ENCODE measurements at regions not wholly inside any gene's neighbourhood (a gene's known extent, or its start where the extent isn't known, plus 50 kb on each side); places are given as distances from the start of the nearest gene placed in this dataset.

DNA sequence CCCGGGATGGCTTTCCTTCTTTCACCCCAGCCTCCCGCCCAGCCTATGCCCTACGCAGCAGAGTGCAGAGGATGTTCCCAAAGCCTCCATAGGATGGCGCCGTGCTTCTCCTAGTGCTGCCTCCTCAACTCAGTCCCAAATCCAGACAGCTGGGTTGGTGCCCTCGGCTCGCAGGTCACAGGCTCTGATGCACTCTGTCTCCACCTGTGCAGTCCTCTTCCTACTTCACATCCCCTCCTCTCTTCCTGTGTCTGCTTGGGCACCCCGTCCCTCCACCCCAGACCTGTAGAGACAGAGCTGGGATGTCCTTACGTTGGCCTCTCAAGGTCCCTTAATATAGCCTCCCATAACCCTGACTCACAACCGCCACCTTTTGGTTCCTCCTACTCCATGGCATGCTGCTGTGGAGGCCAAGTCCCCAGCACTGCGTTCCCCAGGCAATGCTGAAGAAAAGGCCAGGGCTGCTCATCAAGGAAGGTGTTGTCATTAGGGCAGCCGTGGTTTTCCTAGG, 314.4 kb downstream of the GADD45G start:
- DNase-seq (no peak), ATAC-seq (peak; percentile 77 to 82)
- Histone ChIP-seq H3K27ac (no peak overlapping the region), H3K9me3 (no peaks in the 10 kb centered on the region), H3K27me3 (ENCODE audit: low read depth) (no peaks in the 10 kb centered on the region), H3K36me3 (no peaks in the 10 kb centered on the region), H3K4me3 (no peak overlapping the region), H3K4me1 (peaks cover 7% of the 10 kb centered on the region)
- intact Hi-C loops (cut with DNase I): no loop called here
- TF ChIP-seq, protein P1, sequence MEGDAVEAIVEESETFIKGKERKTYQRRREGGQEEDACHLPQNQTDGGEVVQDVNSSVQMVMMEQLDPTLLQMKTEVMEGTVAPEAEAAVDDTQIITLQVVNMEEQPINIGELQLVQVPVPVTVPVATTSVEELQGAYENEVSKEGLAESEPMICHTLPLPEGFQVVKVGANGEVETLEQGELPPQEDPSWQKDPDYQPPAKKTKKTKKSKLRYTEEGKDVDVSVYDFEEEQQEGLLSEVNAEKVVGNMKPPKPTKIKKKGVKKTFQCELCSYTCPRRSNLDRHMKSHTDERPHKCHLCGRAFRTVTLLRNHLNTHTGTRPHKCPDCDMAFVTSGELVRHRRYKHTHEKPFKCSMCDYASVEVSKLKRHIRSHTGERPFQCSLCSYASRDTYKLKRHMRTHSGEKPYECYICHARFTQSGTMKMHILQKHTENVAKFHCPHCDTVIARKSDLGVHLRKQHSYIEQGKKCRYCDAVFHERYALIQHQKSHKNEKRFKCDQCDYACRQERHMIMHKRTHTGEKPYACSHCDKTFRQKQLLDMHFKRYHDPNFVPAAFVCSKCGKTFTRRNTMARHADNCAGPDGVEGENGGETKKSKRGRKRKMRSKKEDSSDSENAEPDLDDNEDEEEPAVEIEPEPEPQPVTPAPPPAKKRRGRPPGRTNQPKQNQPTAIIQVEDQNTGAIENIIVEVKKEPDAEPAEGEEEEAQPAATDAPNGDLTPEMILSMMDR (IDR thresholded peaks at IDR 0.05): peak; percentile 46

DNA sequence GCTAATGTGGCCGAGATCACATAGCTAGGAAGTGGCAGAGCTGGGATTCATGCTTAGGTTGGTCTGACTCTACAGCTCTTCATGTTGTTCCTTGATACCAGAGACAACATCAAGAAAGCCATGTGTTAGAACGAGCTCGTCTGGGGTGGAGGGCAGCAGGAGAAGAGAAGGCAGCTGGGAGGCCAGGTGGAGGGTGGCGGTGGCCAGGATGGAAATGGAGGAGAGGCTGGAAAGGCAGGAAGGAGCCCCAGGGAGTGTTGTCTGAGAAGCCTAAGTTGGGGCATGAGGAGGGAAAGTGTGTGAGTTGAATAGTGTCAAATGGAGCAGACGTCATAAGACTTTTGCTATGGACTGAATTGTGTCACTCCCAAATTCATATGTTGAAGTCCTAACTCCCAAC, 315.3 kb downstream of the GADD45G start:
- no peak for ATAC-seq
- intact Hi-C loops (cut with DNase I): no loop called here

DNA sequence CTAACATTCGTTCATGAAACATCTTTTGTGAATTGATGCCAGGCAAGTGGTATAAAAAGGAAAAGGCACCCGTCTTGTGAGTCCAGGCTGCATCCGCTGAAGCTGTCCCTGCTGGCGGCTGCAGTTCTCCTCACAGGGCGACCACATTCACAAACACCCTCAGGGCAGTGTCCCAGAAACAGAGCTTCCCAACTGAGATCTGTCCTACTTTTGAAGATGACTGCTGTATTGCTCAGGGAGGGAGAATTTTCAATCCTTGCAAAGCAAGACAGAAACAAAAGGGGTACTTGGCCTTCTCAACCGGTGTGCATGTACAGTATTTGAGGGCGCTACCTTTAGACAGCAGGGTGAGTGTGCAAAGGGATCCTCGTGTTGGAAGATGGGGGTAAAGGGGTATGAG, 316.1 kb downstream of the GADD45G start:
- H3K9me3 ChIP-seq: no peaks in the 10 kb centered on the region
- H3K4me1 ChIP-seq: peaks cover 7% of the 10 kb centered on the region
- intact Hi-C loops (cut with DNase I): no loop called here
- H3K4me3 ChIP-seq: no peak overlapping the region
- no peaks in the 10 kb centered on the region for H3K27me3 ChIP-seq (ENCODE audit: low read depth)
- no peaks in the 10 kb centered on the region for H3K36me3 ChIP-seq
- H3K27ac ChIP-seq: no peak overlapping the region
- TF ChIP-seq, protein P1 (IDR thresholded peaks at IDR 0.05): no peak
- ATAC-seq (no peak), DNase-seq (no peak)

More for the DNA sequence above, 315.3 kb downstream of the GADD45G start:
- H3K4me3 ChIP-seq: no peak overlapping the region
- H3K36me3 ChIP-seq: no peaks in the 10 kb centered on the region
- H3K9me3 ChIP-seq: no peaks in the 10 kb centered on the region
- no peak overlapping the region for H3K27ac ChIP-seq
- H3K4me1 ChIP-seq: peaks cover 7% of the 10 kb centered on the region
- DNase-seq: no peak
- TF ChIP-seq, protein P1 (IDR thresholded peaks at IDR 0.05): no peak
- no peaks in the 10 kb centered on the region for H3K27me3 ChIP-seq (ENCODE audit: low read depth)

DNA sequence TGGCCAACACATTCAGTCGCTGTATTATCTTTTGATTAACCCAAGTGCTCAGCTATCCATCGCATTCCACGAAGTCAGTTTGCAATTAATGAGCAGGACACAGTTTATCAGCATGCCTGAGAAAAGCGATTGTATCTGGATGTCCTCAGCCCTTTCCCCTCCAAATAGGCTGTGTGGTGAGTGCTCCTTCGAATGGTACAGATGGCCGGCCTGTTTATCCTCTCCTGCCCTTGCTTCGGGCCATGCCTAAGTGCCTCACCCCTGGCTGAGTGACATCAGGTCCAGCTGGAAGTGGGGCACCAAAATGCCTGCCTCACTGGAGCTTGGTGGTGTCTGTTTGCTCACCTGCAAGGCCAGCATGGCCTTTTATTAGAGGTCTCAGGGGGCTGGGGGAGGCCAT, 317.3 kb downstream of the GADD45G start:
- peaks cover 10% of the 10 kb centered on the region for H3K4me1 ChIP-seq
- H3K9me3 ChIP-seq: no peaks in the 10 kb centered on the region
- H3K36me3 ChIP-seq: no peaks in the 10 kb centered on the region
- ATAC-seq: no peak
- no peak overlapping the region for H3K27ac ChIP-seq
- intact Hi-C loops (cut with DNase I): no loop called here
- no peaks in the 10 kb centered on the region for H3K27me3 ChIP-seq (ENCODE audit: low read depth)
- TF ChIP-seq, protein P1 (IDR thresholded peaks at IDR 0.05): no peak
- H3K4me3 ChIP-seq: no peak overlapping the region
- DNase-seq: no peak

DNA sequence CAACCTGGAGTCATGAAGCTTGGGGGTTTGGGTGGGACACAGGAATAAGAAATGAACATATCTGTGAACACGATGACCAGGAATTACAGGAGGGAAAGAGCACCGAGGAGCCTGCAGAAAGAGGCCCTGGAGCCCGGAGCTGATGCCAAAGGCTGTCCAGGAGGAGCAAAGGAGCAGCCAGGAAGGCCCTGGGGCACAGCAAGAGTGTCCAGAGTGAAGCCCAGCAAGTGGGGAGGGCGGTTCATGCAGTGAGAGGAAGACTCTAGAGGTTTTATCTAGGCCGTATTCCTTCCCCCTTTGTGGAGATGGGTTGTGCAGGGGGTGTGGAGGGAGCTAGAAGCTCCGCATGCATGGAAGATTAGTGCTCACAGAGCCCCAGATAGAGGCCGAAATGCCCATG, 318.4 kb downstream of the GADD45G start:
- no peak overlapping the region for H3K27ac ChIP-seq
- no peak overlapping the region for H3K4me3 ChIP-seq
- no peaks in the 10 kb centered on the region for H3K9me3 ChIP-seq
- intact Hi-C loops (cut with DNase I): no loop called here
- H3K27me3 ChIP-seq (ENCODE audit: low read depth): no peaks in the 10 kb centered on the region
- TF ChIP-seq, protein P1 (IDR thresholded peaks at IDR 0.05): no peak
- DNase-seq (no peak), ATAC-seq (no peak)
- peaks cover 13% of the 10 kb centered on the region for H3K4me1 ChIP-seq
- no peaks in the 10 kb centered on the region for H3K36me3 ChIP-seq

Measured in lower lobe of right lung (tissue), 2 donors.